Thyroid gland (tissue), 4 donors: ENCODE measurements at regions not wholly inside any gene's neighbourhood (a gene's known extent, or its start where the extent isn't known, plus 50 kb on each side); places are given as distances from the start of the nearest gene placed in this dataset.

Source experiments
- DNase-seq, 2 donors: peaks; one replicate each; pipeline ENCODE4 v3.0.0-alpha.2; 2019
- H3K27ac ChIP-seq, 3 donors: fragments of 200-600 bp; sonication (generic); 1 replicate in 2 of 3; 2 replicates in 1 of 3; pipeline ENCODE4 v1.5.1; 2016 to 2019; ENCODE audit warnings: mild to moderate bottlenecking in 1 of 3, moderate library complexity in 1 of 3
- H3K27me3 ChIP-seq: fragments of 200-600 bp; sonication (generic); one replicate; pipeline ENCODE4 v1.5.1; 2019
- H3K36me3 ChIP-seq, 2 donors: fragments of 200-600 bp; sonication (generic); one replicate each; pipeline ENCODE4 v1.5.1; 2016 to 2019
- H3K4me1 ChIP-seq, 2 donors: fragments of 200-600 bp; sonication (generic); one replicate each; pipeline ENCODE4 v1.5.1; 2017 to 2019
- H3K4me3 ChIP-seq, 3 donors: fragments of 200-600 bp; sonication (generic); replicated peaks in 1 of 3; 1 replicate in 2 of 3; 2 replicates in 1 of 3; pipeline ENCODE4 v1.5.1; 2016; ENCODE audit warnings: mild to moderate bottlenecking in 1 of 3
- H3K9me3 ChIP-seq: fragments of 200-600 bp; sonication (generic); one replicate; pipeline ENCODE4 v1.5.1; 2017
- POLR2A ChIP-seq, 2 donors: fragments of 450-650 bp; IDR thresholded peaks; one replicate each; pipeline ENCODE4 v1.6.1; 2017; ENCODE audit warnings: antibody characterized with exemption in 2 of 2, mild to moderate bottlenecking in 2 of 2, moderate library complexity in 1 of 2
- WGBS, 2 donors: methylation state at CpG; one replicate each; pipeline ENCODE4 v1.1.5; 2017; 5-methylcytosine and 5-hydroxymethylcytosine counted together
- intact Hi-C: fragments of 100-400 bp; cut with DNase I; formaldehyde crosslinking; loops from one replicate; pipeline ENCODE4 v1.15.1; 2023
- TF ChIP-seq, protein P1 (sequence below), 6 experiments: fragments of 200-600 bp in 3 of 6; fragments of 450-650 bp in 3 of 6; sonication (generic) in 3 of 6; IDR thresholded peaks; one replicate each; pipeline ENCODE4 v1.5.1; 2016 to 2019; ENCODE audit warnings: antibody characterized with exemption in 6 of 6, mild to moderate bottlenecking in 2 of 6, inconsistent platforms in 1 of 6, moderate library complexity in 1 of 6

DNA sequence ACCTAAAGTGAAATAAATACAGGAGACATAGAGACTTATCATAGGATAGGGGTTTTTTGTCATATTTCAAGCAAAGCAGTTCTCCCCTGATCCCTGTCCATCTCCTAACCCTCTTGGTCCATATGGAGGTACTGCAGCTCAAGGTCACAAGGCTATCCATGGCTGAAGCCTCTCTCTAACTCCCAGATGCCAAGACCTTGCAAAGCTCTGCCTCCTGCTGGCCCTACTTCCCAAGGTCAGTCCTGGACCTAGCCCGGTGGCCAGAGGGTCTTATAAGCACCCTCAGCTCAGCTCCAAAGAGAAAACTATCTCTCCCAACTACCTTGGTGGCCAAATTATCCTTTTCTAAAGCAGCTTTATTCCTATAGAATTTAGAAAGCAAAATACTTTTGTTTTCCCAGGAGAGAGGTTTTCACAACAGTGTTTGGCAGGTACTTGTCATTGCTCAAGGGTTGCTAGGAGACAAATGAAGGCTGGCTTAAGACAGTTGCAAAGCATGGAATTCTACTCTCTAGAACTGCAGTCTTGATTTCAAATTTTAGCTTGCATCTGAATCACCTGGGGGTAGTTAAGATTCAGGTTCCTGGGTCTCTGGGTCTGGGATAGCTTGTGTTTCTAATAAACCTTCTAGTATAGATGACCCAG lies 121.5 kb downstream of the XCL2 start:
- H3K4me1 ChIP-seq, result no peaks in the 10 kb centered on the region
- WGBS, 2 donors, result 75 to 86% methylated on average over 1 of the region's 1 CpG
- H3K4me3 ChIP-seq, result no peak overlapping the region
- DNase-seq, result no peak
- no peaks in the 10 kb centered on the region for H3K9me3 ChIP-seq
- intact Hi-C loops, result no loop called here
- TF ChIP-seq, protein P1, sequence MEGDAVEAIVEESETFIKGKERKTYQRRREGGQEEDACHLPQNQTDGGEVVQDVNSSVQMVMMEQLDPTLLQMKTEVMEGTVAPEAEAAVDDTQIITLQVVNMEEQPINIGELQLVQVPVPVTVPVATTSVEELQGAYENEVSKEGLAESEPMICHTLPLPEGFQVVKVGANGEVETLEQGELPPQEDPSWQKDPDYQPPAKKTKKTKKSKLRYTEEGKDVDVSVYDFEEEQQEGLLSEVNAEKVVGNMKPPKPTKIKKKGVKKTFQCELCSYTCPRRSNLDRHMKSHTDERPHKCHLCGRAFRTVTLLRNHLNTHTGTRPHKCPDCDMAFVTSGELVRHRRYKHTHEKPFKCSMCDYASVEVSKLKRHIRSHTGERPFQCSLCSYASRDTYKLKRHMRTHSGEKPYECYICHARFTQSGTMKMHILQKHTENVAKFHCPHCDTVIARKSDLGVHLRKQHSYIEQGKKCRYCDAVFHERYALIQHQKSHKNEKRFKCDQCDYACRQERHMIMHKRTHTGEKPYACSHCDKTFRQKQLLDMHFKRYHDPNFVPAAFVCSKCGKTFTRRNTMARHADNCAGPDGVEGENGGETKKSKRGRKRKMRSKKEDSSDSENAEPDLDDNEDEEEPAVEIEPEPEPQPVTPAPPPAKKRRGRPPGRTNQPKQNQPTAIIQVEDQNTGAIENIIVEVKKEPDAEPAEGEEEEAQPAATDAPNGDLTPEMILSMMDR (IDR thresholded peaks at IDR 0.05), result no peak
- H3K27ac ChIP-seq, result no peak overlapping the region
- H3K27me3 ChIP-seq, result no peaks in the 10 kb centered on the region
- no peaks in the 10 kb centered on the region for H3K36me3 ChIP-seq

GRCh38 chr1:168421399-168422004 lies 122.3 kb downstream of the XCL2 start:
- H3K27ac ChIP-seq, result no peak overlapping the region
- no peaks in the 10 kb centered on the region for H3K36me3 ChIP-seq
- no peak overlapping the region for H3K4me3 ChIP-seq
- H3K27me3 ChIP-seq, result no peaks in the 10 kb centered on the region
- no peaks in the 10 kb centered on the region for H3K9me3 ChIP-seq
- intact Hi-C loops, result no loop called here
- 86 to 93% methylated on average over 3 of the region's 3 CpGs for WGBS, 2 donors
- TF ChIP-seq, protein P1 (IDR thresholded peaks at IDR 0.05), result no peak
- TF ChIP-seq POLR2A (IDR thresholded peaks at IDR 0.05), result no peak
- H3K4me1 ChIP-seq, result no peaks in the 10 kb centered on the region
- DNase-seq, result no peak

- H3K9me3 ChIP-seq, result no peaks in the 10 kb centered on the region
- no peaks in the 10 kb centered on the region for H3K4me1 ChIP-seq
- no peak overlapping the region for H3K27ac ChIP-seq
- no peaks in the 10 kb centered on the region for H3K36me3 ChIP-seq
- WGBS, 2 donors, result 91 to 97% methylated on average over 2 of the region's 2 CpGs
- no peak overlapping the region for H3K4me3 ChIP-seq
- no peak for DNase-seq
- intact Hi-C loops, result no loop called here
- TF ChIP-seq, protein P1 (IDR thresholded peaks at IDR 0.05), result no peak
- no peak for TF ChIP-seq POLR2A (IDR thresholded peaks at IDR 0.05)
- no peaks in the 10 kb centered on the region for H3K27me3 ChIP-seq
These were observed 123.6 kb downstream of the XCL2 start for GRCh38 chr1:168420177-168420576.

DNA sequence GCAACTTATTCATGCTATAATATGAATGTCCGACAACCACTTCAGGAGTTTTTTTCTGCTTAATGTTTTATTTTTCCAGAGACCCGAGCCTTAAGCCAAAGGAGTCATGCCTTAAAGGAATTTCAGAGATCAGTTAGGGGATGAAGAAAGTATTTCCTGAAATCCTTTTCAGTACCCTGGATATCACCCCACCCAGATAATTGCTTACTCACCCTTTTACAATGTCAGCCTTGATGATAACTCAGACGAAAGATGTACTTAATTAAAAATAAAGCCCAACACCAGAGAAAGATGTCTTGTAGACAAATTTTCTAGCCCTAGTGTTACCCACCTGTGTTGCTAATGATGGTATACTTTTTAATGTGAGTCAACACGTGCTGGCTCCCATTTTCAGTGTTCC lies 124.1 kb downstream of the XCL2 start:
- no peaks in the 10 kb centered on the region for H3K4me1 ChIP-seq
- WGBS, 2 donors, result 77 to 82% methylated on average over 4 of the region's 4 CpGs
- intact Hi-C loops, result no loop called here
- H3K36me3 ChIP-seq, result no peaks in the 10 kb centered on the region
- no peak overlapping the region for H3K4me3 ChIP-seq
- DNase-seq, result no peak
- TF ChIP-seq, protein P1 (IDR thresholded peaks at IDR 0.05), result no peak
- no peak for TF ChIP-seq POLR2A (IDR thresholded peaks at IDR 0.05)
- H3K27me3 ChIP-seq, result no peaks in the 10 kb centered on the region
- no peak overlapping the region for H3K27ac ChIP-seq
- H3K9me3 ChIP-seq, result no peaks in the 10 kb centered on the region

DNA sequence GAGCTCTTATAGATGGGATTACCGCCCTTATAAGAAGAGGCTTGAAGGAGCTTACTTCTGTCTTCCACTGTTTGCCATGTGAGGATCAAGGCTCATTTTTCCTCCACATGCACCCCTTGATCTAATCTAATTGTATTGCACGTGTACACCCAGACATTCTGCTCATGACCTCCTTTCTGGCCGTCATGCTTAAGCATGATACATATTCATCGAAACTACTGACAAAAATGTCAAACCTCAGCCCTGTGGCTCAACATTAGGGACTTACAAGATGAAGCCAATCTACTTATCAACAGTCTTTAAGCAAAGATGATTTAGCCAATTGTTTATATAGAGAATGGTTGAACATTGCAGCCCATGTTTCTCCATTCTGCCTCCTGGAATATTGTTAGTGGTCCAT lies 127.6 kb downstream of the XCL2 start:
- DNase-seq, result no peak
- TF ChIP-seq, protein P1 (IDR thresholded peaks at IDR 0.05), result no peak
- TF ChIP-seq POLR2A (IDR thresholded peaks at IDR 0.05), result no peak
- H3K4me1 ChIP-seq, result no peaks in the 10 kb centered on the region
- intact Hi-C loops, result no loop called here
- no peaks in the 10 kb centered on the region for H3K27me3 ChIP-seq
- no peak overlapping the region for H3K4me3 ChIP-seq
- no peaks in the 10 kb centered on the region for H3K9me3 ChIP-seq
- H3K36me3 ChIP-seq, result no peaks in the 10 kb centered on the region
- H3K27ac ChIP-seq, result no peak overlapping the region
- WGBS, 2 donors, result 94 to 96% methylated on average over 4 of the region's 4 CpGs
